C4-2B (cell line): ENCODE measurements at regions not wholly inside any gene's neighbourhood (a gene's known extent, or its start where the extent isn't known, plus 50 kb on each side); places are given as distances from the start of the nearest gene placed in this dataset.

Experiments used
- H3K27ac ChIP-seq: fragments of 450-650 bp; 2 replicates; pipeline ENCODE4 v1.5.1; 2017
- ZFX ChIP-seq: fragments of 450-650 bp; IDR thresholded peaks from 2 replicates; pipeline ENCODE4 v1.6.1; 2017
- TF ChIP-seq, protein P1 (sequence below): fragments of 450-650 bp; conservative IDR thresholded peaks from 2 replicates; pipeline ENCODE4 v1.5.1; 2017; ENCODE audit warnings: mild to moderate bottlenecking

DNA sequence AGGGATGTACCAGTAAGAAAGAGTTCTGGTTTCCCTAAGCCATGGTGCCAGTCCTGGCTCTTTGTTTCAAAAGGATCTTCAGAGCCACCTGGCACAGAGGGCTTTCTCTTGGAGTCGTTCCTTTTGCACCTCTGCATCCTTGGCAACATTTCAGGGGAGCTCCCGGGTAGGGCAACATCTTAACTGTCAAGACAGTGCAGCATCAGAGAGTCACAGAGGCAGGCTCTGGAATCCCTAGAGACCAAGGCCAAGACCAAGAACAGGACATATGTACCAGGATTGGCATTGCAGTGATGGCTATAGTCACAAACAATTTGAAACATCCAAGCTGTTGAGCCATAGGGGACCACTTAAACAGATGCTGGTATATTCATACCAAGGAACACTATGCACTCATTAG is 129.4 kb upstream of the ADPGK start:
- TF ChIP-seq, protein P1, sequence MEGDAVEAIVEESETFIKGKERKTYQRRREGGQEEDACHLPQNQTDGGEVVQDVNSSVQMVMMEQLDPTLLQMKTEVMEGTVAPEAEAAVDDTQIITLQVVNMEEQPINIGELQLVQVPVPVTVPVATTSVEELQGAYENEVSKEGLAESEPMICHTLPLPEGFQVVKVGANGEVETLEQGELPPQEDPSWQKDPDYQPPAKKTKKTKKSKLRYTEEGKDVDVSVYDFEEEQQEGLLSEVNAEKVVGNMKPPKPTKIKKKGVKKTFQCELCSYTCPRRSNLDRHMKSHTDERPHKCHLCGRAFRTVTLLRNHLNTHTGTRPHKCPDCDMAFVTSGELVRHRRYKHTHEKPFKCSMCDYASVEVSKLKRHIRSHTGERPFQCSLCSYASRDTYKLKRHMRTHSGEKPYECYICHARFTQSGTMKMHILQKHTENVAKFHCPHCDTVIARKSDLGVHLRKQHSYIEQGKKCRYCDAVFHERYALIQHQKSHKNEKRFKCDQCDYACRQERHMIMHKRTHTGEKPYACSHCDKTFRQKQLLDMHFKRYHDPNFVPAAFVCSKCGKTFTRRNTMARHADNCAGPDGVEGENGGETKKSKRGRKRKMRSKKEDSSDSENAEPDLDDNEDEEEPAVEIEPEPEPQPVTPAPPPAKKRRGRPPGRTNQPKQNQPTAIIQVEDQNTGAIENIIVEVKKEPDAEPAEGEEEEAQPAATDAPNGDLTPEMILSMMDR = no peak
- TF ChIP-seq ZFX = no peak
- H3K27ac ChIP-seq = no peak overlapping the region

DNA sequence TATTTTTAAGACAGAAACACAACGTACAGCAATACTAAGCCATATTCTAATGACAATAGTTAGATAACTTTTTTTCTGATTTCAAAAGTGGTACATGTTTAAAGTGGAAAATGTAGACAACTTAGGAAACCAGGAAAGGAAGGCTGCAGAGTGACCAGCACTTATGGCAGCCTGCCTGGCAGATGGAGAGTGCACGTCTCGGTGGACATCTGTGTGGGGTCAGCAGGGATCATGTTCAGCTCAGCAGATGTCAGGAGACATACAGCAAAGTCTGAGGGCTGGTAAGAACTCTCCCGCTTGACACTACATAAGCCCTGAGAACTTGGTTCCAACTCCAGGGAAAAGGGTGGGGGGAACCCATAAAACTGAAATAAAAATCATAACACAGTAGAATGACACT is 128.6 kb upstream of the ADPGK start:
- TF ChIP-seq, protein P1 = no peak
- TF ChIP-seq ZFX = no peak
- no peak overlapping the region for H3K27ac ChIP-seq

DNA sequence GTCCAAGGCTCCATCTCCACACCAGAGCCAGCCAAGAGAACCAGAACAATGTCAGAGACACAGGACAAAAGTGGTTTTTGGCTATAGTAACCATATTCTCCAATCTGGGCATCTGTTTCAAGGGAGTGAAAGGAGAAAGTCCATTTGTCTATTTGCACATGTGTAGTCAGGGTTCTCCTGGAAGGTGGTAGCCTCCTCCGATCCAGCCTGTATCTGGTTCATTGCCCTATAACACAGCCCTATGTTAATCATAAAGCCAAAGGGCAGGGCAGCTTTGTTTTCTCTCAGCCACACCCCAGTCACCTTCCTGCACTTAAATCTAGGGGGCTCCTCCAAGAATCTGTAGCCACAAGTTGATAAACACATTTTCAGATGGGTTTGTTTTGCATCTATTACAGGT is 128.1 kb upstream of the ADPGK start:
- TF ChIP-seq, protein P1 = no peak
- no peak for TF ChIP-seq ZFX
- no peak overlapping the region for H3K27ac ChIP-seq

DNA sequence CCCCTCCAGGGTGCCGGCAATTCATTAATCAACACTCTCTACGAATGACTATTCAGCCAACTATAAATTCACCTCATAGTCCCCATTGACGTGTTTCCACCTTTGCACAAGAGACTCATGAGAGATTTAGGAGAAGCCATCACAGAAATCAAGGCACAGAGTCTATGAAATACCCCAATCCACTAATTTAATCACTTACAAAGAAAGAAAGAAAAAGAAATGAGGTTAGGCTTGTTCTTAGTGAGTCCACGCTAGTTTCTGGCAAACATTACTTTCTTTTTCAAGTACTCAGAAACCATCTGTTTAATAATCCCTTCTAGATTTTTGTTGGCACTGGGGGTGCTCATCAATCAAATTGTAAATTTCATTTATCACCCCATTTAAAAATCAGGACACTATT is 125.2 kb upstream of the ADPGK start:
- H3K27ac ChIP-seq = no peak overlapping the region
- no peak for TF ChIP-seq ZFX
- TF ChIP-seq, protein P1 = no peak

DNA sequence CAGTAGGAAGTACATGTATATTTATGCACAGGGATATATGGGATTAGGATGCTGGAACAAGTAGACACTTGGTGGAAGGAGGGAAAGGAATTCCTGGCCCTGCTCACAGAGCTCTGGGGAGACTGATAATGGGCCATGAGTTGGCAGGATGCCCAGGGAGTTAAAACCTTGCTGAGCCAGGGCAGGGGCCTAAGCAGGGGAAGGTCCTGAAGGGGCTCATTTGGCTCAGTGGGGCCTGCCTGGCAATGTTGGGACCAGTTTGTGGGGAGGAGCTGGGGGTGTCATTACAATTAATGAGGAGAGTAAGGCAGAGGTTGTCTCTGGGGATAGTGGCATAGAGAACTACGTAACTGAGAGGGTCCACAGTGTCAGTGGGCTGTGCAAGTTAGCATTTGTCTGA is 124.2 kb upstream of the ADPGK start:
- no peak for TF ChIP-seq ZFX
- TF ChIP-seq, protein P1 = no peak
- H3K27ac ChIP-seq = no peak overlapping the region

DNA sequence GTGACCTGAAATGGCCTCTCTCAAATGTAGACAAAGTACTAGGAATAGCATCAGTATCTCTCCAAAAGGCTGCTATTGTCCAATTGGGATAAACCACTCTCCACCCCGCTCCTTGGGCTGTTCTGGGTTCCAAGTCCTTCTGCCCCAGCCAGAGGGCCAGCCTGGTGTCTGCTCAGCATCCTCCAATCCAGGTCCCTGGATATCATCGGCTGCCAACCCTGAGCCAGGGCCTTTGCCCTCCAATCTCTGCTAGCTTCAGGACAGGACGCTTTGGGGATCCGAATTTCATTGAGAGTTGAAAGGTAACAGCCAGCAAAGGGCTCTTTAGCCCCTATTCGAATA is 119.3 kb upstream of the ADPGK start:
- H3K27ac ChIP-seq = no peak overlapping the region
- TF ChIP-seq ZFX = no peak
- TF ChIP-seq, protein P1 = no peak

DNA sequence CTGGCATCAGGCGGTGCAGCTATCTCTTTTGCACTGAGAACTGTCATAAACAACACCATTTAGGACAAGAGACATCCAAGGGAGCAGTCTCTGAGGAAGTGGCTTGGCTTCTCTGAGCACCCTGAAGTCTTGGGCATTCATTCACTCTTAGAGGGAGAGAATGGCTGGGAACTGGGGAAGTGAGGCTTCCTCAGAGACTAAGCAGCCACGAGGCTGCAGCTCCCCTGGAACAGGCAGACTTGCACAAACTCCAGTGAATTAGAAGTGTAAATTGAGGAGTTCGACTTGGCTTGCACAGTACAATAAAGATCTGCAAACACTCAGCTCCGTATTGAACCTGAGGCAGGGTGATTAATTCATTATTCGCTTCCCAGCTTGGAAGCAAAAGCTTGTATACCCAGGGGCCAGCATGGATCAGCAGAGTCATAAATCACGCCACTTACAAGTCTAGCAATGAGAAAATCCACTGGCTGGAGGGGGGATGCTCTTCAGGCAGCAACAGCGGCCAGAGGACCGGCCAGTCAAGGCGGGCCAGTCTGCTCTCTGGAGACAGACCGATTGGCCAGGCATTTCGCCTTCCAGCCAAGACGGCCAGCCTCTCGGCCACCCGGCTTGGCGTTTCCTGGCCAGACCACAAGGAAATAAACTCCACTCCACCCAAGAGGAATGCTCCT is 118.8 kb upstream of the ADPGK start:
- TF ChIP-seq, protein P1 = no peak
- TF ChIP-seq ZFX = no peak
- 0 out of 2 replicates have a peak overlapping the region, but pooled peaks have one; percentile 6 for H3K27ac ChIP-seq
